Right lobe of liver (tissue), 4 donors: ENCODE measurements at regions not wholly inside any gene's neighbourhood (a gene's known extent, or its start where the extent isn't known, plus 50 kb on each side); places are given as distances from the start of the nearest gene placed in this dataset.

ENCODE experiments used
- CTCF ChIP-seq, 4 donors: fragments of 200-600 bp in 3 of 4; fragments of 450-650 bp in 1 of 4; IDR thresholded peaks; one replicate each; pipeline versions ENCODE4 v1.5.1 to v1.8.0; 2016 to 2022; ENCODE audit warnings: antibody characterized with exemption in 4 of 4, mild to moderate bottlenecking in 2 of 4
- POLR2A ChIP-seq: fragments of 450-650 bp; IDR thresholded peaks from one replicate; pipeline ENCODE4 v1.6.1; 2017; ENCODE audit warnings: antibody characterized with exemption, mild to moderate bottlenecking
- donor health status: DM: no; HTN: no; CAD: no.
- donor health status: DM: no; HTN: no; CAD: no.
- donor health status: DM: no; HTN: yes; CAD: no.

DNA sequence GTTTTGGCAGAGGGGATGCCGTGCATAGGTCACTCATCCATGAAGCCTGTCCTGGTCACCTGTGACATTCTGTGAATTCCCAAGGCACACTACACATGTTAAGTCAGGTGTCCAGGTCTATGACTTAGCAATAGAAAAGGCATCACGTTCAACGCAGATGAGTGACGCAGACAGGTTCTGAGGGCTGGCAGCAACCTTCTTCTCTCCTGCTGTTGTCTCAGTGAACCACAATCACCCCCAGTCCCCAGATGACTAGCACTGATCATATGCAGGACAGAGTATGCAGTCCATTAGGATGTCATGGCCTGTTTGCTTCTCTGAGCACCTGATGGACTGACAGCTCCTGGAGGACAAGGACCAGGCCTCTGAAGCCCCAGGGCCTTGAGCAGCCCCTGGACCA is 157.8 kb upstream of the KAZN start:
- TF ChIP-seq CTCF (IDR thresholded peaks at IDR 0.05) (no peak), POLR2A (no peak)
